Iris pigment epithelial cell (primary cell): ENCODE measurements at regions not wholly inside any gene's neighbourhood (a gene's known extent, or its start where the extent isn't known, plus 50 kb on each side); places are given as distances from the start of the nearest gene placed in this dataset.

Experiments
- DNase-seq: peaks from one replicate; pipeline ENCODE4 v3.0.0-alpha.2; 2011; ENCODE audit warnings: low read depth

GRCh38 chr9:134967547-134967930, 49.8 kb upstream of the FCN1 start:
- peak; percentile 29 for DNase-seq

- DNase-seq = peak; percentile 63
These were observed 50.5 kb upstream of the FCN1 start for GRCh38 chr9:134968011-134968822.

GRCh38 chr9:134968823-134969090, 51.0 kb upstream of the FCN1 start:
- DNase-seq = no peak

DNA sequence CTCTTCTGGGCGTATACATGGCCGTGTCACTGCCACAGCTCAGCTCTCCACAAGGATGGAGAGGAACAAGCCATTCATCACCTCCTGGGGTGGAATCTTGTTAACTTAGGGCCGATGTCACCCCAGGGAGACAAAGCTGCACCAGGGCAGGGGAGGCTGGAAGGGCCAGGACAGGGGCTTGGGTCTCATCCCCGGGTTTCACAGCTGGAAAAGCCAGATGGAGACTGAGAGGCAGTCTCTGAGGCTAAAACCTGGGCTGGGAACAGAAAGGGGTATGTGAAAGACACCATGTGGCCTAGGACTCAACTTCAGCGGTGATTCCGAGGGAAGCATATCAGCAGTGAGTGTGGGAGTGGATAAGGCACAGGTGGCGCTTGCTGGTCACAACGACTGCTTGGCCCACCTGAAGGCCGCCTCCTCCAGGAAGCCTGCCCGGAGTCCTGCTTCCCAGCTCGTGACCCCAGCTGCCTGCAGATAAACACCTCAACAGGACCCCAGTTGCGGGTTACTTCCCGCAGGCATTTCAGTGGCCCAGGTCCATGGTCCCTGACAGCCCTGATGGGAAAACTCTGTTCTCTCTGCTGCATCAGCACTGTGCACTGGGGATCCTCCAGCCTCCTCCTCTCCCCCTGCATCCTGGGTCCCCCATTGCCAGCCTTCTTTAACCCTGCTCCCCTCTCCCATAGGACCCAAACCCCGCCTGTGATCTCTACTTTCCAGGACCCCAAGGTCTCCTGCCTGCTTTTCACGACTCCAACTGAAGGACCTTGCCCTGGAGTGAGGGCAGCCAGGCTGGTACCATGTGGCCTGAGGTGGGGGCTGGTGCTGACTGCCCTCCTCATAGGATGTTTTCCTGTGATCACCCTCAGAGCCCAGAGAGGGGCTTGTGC, 51.7 kb upstream of the FCN1 start:
- no peak for DNase-seq

DNA sequence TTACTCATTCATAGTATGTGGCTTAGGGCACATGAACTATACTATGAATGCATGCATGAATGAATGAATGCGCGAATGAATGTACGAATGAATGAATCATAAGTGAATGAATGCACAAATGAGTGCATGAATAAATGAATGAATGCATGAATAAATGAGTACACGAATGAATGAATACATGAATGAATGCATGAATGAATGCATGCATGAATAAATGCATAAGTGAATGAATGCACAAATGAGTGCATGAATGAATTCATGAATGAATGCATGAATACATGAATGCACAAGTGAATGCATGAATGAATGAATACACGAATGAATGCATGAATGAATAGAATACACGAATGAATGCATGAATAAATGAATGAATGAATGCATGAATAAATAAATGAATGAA, 52.5 kb upstream of the FCN1 start:
- no peak for DNase-seq

GRCh38 chr9:134970719-134971118, 53.0 kb upstream of the FCN1 start:
- DNase-seq = no peak

DNA sequence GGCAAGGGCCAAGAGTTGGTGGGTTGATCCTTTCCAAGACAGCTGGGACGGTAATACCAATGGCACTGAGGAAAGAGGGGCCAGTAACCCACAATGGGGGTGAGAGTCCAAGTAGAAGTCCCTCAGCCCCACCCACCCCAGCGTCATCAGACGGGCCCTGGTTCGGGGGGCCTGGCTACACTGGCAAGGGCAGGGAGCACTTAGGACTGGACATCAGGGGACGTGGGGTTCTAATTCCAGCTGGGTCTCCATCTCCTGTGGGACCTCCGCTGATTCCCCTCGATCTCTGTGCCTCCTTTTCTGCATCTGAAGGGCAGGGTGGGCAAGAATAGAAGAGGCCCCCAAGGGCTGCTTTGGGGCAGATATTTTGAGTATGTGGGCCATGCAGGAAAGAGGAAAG, 53.5 kb upstream of the FCN1 start:
- DNase-seq = no peak

DNA sequence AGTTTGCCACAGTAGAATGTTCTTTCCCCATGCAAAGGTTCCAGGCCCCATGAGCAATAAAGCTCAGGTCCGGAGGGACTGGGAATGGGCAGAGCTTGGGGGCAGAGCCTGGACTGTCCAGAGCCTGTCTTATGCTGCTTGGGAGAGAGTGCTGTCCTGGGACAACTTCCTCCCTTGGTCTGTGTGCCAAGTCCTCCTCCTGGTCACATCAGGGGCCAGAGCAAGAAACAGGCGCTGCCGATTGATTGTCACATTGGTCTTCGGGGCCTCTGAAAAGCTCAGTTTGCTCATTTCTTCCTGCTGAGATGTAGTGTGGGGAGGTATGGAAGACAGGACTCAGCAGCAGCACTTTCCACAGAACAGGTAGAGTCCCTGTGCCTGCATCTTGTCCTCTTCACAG, 54.0 kb upstream of the FCN1 start:
- DNase-seq = no peak

GRCh38 chr9:134972140-134972539, 54.4 kb upstream of the FCN1 start:
- no peak for DNase-seq

DNA sequence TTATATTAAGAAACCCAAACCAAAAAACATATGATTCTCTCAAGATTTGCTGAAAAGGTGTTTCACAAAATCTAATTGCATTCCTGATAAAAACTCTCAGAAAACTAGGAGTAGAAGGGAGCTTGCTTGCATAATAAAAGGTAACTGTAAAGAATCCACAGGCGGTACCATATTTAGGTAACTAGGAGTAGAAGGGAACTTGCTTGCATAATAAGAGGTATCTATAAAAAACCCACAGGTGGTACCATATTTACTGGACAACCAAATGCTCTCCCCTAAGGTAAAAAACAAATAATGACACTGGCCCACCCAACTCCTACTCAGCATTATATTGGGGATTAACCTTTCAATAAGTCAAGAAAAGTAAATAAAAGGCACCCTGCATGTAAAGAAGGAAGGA, 57.5 kb upstream of the FCN1 start:
- no peak for DNase-seq

DNA sequence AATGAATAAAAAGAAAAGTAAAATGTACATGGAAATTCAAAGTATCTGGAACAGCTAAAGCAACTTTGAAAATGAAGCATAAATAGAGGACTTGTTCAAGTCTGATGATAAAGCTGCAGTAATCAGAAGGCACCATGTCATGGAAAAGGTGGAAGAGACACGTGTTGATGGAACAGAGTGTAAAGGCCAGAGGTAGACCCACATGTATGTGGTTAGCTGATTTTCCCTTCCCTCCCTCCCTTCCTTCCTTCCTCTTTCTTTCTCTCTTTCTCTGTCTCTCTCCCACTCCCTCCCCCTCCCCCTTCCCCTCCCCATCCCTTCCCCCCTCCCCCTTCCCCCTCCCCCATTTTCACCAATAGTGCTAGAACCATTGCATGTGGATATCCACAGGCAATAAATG, 58.7 kb upstream of the FCN1 start:
- DNase-seq = no peak

GRCh38 chr9:134978272-134978671, 60.6 kb upstream of the FCN1 start:
- DNase-seq = no peak

- DNase-seq = no peak
These were observed 62.8 kb upstream of the FCN1 start for GRCh38 chr9:134980516-134980915.

GRCh38 chr9:134980991-134981390, 63.3 kb upstream of the FCN1 start:
- no peak for DNase-seq

- no peak for DNase-seq
These were observed 64.1 kb upstream of the FCN1 start for GRCh38 chr9:134981829-134982228.

DNA sequence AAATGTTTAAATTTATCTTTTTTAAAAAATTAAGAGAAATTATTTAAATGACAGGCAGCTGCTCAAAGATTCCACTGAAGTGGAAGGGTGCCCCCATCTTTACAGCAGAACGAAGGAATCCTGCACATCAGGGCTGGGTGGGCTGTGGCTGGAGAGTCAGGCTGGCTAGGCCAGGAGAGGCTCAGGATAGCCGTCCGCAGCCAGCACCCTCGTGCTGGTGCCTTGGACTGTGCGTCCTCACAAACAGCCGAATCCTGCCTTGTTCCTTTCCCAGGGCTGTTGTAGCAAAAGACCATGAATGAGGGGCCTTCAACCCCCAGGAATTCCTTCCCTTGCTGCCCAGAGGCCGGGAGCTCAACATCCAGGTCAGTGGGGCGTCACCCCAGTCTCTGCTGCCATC, 64.6 kb upstream of the FCN1 start:
- DNase-seq = no peak

GRCh38 chr9:134983074-134983473, 65.4 kb upstream of the FCN1 start:
- no peak for DNase-seq

DNA sequence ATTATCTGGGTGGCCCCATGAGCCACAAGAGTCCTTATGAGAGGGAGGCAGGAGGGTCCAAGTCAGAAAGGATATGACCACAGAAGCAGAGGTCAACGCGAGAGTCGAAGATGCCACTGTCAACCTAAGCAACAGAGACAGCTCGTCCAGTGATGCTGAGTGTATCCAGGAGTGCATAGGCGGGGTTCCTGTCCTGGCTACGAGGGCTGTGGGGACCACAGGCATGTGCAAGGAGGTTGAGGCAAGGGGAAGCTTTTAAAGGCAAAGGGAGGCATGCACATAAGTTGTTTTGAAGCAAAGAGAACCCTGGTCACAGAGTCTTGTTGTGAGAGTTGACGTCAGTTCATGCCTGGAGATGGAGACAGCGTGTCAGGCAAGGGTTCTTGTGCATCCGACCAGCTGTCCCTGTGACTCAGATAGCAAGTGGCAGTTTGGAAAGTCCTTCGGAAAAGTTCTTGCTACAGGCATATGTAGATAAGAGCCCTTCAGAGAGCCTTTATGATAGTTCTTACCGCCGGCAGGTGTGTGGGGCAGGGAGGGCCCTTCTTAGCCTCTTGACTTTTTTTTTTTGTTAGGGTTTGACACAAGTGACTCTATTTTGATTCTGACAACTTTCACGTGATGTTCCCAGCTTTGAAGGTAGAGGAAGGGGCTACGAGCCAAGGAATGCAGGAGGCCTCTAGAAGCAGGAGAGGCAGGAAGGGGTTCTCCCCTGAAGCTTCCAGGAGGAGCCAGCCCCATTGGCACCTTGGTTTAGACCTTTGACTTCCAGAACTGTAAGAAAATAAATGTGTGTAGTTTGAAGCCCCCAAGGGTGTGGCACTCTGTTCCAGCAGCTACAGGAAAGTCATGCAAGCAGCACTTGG, 66.0 kb upstream of the FCN1 start:
- DNase-seq = no peak

DNA sequence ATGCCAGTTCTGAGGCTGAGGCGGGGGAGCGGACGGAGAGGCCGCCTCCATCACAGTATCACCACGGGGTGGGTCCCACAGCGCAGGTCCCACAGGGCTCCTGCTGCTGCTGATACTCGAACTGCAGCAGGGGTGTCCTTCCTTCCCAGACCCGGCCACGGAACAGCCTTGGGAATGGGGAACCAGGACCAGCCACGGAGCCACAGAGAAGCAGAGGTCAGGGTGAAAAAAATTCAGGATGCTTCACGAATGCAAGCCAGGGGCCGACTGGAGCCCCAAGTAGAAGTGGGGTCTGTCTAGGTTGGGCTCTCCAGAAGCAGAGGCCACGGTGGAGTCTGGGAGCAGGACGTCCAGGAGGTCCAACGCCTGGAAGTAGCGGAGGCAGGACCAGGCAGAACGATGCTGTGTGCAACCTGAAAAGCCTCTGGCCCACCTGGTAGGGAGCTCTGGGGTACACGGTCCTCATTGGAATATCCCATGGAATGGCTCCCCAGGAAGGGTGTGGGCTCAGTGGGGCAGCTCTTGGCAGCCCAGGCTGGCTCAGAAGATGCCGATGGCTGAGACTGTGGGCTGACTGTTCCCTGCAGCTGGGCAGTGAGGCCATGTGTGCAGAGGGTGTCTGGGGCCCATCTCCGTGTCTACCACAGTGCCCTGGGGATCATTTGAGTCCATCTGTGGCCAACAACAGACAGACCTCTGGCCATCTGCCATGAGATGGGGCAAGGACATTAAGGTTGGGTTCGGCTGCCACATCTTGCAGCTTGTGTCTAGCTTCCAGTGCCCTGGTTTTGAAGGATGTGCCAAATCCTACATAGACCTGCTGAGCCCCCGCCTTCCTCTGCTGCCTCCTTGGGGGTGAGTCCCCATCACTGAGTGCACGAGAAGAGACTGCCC, 66.9 kb upstream of the FCN1 start:
- no peak for DNase-seq

DNA sequence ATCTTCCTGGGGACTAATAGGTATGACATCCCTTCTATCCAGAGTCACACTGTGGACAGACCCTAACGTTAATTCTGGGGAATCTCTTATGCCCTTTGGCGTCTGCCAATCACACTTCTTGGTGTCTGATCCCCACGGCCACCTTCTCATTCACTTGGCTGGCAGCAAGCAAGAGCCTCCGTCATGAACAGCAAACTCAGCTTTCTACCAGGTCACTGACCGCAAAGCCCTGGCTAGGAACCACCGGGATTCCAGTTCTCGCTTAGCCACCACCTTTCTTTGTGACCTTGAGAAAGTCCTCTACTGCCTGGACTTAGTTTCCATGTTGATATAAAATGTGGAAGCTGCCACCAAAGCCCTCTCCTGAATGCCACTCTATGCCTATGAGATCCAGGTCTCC, 67.7 kb upstream of the FCN1 start:
- DNase-seq = no peak

DNA sequence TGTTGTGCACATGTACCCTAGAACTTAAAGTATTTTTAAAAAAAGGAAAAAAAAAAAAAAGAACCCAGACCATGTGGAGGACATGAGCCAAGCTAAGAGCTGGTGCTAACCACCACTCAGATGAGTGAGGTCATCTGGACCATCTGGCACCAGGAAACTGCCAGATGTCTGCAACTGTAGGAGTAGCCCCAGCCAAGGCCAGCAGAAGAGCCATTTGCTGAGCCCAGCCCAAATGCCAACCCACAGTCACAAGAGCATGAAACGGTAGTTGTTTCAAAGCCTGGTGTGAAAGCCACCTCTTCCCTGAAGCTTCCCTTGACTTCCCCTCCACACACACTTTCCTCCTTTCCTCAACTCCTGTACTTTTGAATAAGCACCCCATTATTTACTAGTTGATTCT, 69.2 kb upstream of the FCN1 start:
- DNase-seq = no peak

DNA sequence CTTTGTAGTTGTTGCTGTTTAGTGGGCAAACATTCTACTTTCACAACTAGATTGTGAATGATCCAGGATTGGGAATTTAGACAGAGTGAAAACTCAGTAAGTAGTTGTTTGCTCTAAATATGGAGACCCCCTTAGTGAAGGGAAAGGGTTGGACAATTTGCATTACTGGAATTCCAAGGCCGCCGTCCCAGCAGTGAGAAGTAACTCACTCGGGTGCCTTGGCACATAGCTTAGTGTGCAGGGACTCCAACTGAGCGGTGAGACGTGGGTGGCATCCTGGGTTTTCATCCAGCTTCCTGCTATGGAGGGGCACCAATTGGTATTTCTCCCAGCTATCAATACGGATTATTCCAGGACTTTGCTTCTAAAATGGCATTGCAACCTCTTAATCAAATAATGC, 69.7 kb upstream of the FCN1 start:
- DNase-seq = no peak
